Spleen (tissue), 7 donors: ENCODE measurements at regions not wholly inside any gene's neighbourhood (a gene's known extent, or its start where the extent isn't known, plus 50 kb on each side); places are given as distances from the start of the nearest gene placed in this dataset.

Source experiments
- CTCF ChIP-seq, 11 experiments: fragments of 200-600 bp in 7 of 11; fragments of 450-650 bp in 4 of 11; sonication (generic) in 4 of 11; IDR thresholded peaks in 8 of 11; conservative IDR thresholded peaks in 3 of 11; 1 replicate in 7 of 11; 2 replicates in 4 of 11; pipeline versions ENCODE4 v1.4.0 to v1.8.0; 2016 to 2021; ENCODE audit warnings: antibody characterized with exemption in 11 of 11, inconsistent platforms in 4 of 11, mild to moderate bottlenecking in 1 of 11
- POLR2A ChIP-seq, 3 donors: fragments of 450-650 bp; IDR thresholded peaks; one replicate each; pipeline ENCODE4 v1.5.1; 2017; ENCODE audit warnings: antibody characterized with exemption in 3 of 3, mild to moderate bottlenecking in 1 of 3
- POLR2AphosphoS5 ChIP-seq, 3 donors: sonication (generic); formaldehyde crosslinking; IDR thresholded peaks; one replicate each; pipeline ENCODE4 v1.5.1; 2017; ENCODE audit warnings: antibody characterized with exemption in 3 of 3
- donor health status: DM: no; HTN: no; CAD: no; lungs with moderate emphysema.
- donor health status: DM: no; HTN: no; CAD: no.
- donor health status: DM: no; HTN: no; CAD: no.

- TF ChIP-seq CTCF (IDR thresholded peaks at IDR 0.05 in 8 of 11, conservative IDR thresholded peaks at IDR 0.05 in 3 of 11) (no peak), POLR2AphosphoS5 (IDR thresholded peaks at IDR 0.05) (no peak), POLR2A (IDR thresholded peaks at IDR 0.05) (no peak)
Observed at GRCh38 chr3:22523925-22524324, 679.2 kb upstream of the UBE2E2 start.
